NCI-H510A (cell line): ENCODE measurements at regions not wholly inside any gene's neighbourhood (a gene's known extent, or its start where the extent isn't known, plus 50 kb on each side); places are given as distances from the start of the nearest gene placed in this dataset.
"Not testable (repeated sequence)": the region's sequence is repeated elsewhere in the genome, so short reads cannot be mapped to it uniquely, and the experiment has no call there.

Source experiments
- DNase-seq: peaks from one replicate; lab custom pipeline; 2025; lab: John Stamatoyannopoulos, UW

DNA sequence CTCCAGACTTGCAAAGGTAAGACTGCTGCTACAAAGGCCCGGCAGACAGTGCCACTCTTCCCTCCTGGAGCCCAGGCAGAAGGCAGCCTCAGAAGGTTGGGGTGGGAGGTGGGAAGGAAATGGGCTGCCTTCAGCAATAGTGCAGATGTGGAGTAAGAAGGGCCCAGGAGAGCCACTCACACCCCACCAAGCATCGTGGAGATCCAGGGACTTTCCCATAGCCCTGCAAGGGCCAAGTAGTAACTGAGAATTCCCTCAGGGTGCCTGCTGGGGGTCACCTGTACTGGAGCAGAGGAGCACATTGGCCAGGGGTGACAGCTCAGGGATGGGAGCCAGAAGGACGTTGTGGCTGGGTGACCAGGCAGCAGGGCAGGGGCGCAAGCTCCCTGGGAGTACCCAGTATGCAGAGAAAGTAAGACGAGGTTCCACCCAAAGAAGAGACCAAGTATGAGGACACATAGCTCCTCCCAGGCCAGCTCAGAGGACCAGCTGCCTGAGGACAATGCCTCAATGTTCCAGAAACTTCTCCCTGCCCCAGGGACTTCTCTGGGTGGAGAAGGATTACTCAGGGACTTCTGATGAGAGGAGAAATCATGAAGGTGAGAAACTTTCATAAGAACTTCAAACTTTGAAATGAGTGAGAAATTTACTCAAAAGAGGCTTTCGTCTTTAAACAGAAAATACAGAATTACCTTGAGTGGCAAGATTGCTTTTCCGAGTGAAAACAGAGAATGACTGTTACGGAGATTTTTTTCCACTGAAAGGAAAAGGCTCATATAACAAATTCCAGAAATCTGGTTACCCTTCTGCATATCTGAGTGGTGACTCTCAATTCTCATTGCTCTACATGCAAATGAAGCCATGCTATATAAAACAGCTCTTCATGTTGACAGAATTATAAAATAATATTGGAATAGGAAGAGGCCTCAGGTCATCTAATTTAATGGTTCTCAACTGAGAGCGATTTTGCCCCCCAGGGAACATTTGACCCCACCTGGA lies 87.9 kb upstream of the TRIO start:
- DNase-seq = no peak

DNA sequence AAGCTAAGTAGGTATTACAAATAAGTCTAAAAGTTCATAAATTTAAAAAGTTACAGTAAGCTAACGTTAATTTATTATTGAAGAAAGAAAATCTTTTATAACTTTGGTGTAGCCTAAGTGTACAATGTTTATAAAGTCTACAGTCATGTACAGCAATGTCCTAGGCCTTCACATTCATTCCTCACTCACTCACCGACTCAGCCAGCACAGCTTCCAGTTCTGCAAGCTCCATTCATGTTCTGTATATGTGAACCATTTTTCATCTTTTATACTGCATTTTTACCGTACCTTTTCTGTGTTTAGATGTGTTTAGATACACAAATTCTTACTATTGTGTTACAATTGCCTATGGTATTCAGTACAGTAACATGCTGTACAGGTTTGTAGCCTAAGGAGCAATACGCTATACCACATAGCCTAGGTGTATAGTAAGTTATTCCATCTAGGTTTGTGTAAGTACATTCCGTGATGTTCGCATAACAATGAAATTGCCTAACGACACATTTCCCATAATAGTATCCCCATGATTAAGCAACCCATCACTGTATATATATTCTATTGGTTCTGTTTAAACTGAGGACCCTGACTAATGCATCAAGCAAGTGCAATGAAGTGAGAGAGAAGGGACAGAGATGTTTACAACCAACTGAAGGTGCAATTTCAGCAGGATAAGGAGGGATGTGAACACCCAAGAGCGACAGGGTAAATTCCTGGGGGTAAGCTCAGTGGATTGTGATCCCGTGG lies 88.9 kb upstream of the TRIO start:
- DNase-seq = no peak

DNA sequence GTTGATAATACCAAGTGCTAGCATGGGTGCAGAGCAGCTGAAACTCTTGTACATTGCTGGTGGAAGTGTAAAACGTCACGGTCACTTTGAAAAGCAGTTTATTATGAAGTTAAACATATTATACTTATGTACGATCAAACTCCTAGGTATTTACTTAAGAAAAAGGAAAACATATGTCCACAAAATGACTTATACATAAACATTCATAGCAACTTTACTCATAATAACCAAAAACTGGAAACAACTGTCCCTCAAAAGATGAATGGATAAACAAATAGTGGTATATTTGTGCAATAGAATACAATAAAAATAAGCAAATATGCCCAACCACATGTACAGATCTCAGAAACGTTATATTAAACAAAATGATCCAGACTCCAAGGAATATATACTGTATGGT lies 92.3 kb upstream of the TRIO start:
- no peak for DNase-seq

DNA sequence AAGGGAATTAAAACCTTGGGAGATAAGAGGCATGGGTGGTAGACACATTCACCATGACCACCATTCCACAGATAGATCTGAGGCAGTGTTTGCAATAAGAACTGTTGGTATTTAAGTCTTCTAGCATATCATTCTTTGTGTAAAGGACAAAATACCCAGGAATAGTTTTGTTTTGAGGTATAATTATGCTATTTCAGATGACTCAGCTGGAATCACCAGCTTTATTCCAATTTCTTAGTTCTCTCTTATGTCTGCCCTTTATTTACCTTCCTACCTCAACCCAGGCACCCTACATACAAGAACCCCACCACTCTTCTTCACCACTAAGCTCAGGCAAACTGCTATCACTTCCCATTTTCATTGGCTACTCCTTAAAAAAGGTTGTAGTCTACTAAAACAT lies 94.7 kb upstream of the TRIO start:
- DNase-seq = no peak

DNA sequence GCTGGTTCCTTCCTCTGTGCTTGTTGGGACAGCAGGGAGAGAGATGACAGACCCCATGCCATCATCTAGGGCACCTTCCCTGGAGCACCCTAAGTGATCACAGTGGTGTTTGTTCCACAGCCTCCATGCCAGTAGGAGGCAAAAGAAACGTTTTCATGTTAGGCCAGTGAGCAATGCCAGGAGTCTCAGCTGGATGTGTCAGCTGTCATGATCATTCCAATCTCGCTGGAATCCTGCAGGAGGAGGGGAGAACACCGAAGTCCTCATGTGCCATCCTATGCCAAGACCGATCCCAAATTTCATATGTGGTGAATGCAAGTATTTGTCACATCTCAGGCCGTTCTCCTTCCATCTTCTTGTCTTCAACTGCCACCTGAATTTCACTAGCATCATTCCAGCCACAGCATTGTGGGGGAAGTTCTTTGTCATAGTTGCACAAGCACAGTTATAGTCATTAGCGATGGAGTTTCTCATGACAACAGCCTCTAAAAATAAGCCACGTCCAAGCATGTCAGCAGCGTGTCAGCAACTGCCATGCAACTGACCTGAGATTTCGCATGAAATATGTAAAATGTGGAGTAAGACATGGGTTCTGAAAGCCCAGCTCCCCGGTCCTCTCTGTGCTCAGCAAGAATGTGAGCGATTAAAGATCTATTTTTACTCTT lies 97.2 kb upstream of the DNAH5 start:
- DNase-seq = no peak

DNA sequence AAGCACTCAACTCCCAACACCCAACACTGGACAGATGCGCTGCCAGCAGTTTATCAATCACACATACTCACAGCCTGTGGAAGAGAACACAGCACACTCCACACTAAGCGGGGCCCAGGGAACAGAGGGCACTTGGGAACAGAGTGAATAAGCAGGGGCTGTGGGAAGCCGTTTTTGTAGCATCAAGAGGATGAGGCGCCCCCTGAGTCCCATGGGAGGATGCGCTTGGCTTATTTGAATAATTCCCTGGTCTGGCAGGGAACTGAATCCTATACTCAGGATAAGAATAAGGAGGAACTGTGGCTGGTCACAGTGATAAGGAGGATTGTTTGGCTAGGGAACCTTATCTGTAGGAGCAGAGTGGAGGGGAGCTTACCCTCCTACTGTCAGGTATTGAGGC lies 96.1 kb upstream of the DNAH5 start:
- DNase-seq = no peak

DNA sequence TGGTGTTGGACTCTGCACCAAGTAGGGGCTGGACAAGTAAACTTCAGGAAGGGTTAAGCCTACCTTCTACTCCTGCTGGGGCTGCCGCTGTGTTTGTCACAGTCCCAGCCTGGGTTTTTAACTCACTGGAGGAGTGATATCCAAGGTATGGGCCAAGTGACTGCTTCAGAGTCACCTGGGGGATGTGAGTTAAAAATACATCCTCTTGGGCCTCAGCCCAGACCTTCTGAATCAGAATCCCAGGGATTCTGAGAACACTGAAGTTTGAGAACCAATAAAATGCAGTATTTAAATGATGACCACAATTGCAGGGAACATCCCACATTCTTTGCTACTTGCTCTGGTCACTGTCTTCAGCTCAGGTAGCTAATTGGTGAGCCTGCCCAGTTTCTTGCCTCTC lies 95.1 kb upstream of the DNAH5 start:
- DNase-seq = no peak

DNA sequence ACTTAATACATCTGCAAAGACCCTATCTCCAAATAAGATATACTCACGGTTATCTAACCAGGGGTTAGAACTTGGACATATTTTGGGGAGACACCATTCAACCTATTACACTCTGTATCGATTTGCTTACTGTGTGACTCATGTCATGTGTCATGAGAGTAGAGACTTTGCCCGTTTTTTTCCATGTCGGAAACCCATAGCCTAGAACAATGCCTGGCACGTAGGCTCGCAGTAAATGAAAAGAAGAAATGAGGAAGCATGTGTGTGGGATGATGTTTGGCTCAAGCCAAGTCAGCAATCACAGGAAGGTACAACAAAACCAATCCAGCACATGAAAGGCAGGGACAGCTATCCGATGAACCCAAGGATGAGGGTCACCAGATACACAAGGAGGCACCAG lies 94.6 kb upstream of the DNAH5 start:
- DNase-seq = no peak

DNA sequence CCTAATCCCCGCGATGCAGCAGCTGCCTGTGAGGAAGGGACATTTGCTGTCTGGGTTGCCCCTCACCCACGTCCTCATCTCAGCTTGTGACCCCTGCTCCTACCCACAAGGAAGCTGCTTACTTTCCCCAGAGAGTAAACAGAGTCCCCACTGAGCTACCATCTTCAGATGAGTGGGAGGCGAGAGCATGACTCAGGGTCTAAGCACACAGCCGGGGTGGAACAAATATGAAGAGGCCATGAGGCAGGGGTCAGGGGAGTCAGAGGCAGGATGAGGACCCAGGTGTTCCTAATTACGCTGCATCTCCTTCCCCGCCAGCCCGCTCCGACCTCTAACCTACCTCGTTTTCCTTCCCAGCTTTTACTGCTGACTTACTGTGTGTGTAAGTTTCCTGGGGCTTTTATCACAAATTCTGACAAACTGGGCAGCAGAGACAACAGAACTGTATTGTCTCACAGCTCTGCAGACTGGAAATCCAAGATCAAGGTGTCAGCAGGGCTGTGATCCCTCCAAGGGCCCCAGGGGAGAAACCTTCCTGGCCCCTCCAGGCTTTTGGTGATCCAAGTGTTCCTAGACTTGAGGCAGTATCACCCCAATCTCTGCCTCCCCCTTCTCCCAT lies 94.0 kb upstream of the DNAH5 start:
- no peak for DNase-seq

DNA sequence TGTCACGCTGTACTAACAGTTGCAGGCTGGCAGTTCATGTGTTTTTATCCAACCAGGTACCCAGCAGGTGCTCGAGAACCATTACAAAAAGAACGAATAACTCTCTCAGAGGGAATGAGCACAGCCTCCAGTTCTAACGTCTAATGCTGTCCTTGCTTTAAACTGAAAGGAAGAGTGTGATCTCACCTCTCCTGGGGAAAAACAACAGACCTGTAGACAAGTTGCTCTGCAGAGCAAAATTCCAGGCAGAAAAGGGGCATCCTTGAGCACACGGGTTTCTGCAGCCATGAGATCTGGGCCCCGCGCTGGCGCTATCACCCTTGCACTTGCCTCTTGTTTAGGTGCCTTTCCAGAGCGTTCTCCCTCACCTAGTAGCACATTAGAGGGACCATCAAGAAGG lies 92.5 kb upstream of the DNAH5 start:
- no peak for DNase-seq

DNA sequence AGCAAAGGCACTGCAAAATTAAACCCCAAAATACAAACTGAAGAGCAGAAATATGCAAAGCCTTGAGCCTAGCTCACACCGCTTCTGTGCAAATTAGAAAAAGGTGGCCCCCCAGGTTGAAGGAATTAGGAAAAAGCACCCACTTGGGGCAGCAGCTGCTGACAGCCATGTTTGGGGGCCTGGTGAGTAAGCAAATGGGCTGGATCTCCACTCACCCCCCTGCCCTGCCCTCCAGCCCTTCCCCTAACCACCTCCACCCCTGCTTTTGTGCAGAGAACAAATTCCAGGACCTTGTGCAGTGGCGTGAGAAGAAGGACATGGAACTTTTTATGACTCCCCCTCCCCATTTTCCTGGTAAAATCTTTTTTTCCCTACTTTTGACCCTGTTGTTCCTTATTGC lies 92.0 kb upstream of the DNAH5 start:
- no peak for DNase-seq

DNA sequence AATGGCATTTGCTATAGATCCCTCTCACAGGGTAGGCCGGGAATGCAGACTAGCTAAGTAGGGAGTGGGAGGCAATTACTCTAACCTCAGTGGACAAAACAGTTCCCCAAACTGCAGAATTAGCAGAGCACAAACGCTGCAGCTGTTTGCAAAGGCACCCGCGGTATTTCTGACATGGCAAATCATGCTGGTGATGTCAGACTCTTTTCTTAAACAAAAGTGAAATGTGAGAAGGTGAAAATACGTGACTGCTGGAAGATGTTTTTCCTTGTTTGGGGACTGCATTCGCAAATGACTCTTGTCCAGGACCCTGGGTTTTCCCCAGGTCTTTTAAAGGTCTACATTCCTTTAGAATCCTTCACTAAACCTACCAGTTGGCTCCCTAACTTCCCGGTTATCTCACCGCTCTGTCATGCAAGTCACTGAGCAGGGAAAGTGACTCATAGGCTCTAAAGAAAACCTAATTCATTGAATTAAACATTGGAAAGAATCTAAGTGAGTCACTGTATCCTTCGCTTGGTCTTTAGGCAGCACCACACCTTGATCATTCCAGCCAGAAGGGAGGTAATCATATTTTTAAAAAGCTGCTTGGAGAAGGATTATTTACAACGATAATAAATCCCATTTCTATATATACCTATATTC lies 91.5 kb upstream of the DNAH5 start:
- DNase-seq = no peak

DNA sequence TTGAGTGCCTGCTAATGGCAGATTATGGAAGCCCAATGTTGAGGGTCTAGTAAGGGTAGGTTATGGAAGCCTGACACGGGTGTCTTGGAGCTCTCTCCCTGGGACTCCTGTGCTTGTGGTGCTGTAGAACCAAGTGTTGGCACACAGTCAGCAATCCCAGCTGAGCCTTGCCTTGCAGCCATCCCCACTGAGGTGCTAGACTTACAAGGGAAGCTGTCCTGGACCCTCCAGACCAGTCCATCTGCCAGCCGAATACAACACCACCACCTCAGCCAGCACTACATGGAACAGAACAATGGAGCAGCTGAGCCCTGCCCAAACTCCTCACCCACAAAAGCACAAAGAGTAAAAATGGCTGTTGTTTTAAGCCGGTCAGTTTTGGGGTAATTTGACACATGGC lies 90.5 kb upstream of the DNAH5 start:
- no peak for DNase-seq

DNA sequence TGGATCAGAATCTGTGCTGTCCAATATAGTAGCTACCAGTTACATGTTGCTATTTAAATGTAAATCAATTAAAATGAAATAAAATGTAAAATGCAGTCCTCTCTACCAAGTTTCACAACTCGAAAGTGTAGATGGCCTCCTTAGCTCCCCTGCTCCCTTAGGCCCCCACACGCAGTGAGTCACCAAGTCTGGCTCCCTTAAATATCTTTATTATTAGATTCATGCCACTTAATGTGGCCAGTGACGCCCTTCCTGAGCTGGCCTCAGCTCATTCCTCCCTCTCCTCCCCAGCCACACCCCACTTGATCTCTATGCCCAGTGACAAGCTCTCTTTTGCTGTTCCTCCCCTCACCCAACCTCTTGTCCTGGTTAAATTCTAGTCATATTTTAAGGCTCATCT lies 88.4 kb upstream of the DNAH5 start:
- DNase-seq = no peak

DNA sequence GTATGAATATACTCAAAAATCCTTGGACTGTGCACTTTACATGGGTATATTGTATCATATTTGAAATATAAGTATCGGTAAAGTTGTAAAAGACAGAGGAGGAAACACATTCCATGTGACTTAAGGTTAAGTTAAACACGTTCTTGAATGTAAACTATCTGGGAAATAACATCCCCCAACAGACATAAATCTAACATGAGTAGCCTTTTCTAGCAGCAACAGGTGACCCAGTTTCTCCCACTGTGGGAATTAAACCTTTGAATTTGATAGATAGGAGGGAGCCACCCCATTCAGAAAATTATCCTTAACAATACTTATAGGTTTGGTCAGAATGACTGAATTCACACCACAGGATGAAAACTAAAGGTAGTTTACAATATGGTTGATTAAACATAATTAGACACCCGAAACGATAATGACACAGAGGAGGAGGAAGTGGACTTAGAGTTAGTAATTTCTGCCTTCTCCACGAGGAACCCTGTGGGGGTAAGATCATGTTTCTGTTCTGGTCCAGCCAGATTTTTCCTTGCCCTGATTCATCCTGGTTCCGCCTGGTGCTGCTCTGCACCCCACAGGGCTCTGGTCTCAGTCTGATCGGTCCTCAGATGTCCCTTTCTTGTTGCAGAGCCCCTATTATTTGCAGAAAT lies 84.6 kb upstream of the DNAH5 start:
- no peak for DNase-seq

DNA sequence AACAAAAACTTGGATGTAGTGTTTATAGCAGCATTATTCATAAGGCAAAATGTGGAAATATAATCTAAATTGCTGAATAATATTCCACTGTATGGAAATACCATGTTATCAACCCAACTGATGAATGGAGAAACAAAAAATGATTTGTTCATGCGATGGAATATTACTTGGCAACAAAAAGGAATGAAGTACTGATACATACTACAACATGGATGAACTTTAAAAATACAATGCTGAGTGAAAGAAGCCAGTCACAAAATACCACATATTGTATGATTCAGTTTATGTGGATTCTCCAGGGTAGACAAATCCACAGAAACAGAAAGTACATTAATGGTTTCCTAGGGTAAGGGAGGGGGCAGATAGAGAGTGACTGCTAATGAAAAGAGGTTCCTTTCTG lies 83.7 kb upstream of the DNAH5 start:
- no peak for DNase-seq

DNA sequence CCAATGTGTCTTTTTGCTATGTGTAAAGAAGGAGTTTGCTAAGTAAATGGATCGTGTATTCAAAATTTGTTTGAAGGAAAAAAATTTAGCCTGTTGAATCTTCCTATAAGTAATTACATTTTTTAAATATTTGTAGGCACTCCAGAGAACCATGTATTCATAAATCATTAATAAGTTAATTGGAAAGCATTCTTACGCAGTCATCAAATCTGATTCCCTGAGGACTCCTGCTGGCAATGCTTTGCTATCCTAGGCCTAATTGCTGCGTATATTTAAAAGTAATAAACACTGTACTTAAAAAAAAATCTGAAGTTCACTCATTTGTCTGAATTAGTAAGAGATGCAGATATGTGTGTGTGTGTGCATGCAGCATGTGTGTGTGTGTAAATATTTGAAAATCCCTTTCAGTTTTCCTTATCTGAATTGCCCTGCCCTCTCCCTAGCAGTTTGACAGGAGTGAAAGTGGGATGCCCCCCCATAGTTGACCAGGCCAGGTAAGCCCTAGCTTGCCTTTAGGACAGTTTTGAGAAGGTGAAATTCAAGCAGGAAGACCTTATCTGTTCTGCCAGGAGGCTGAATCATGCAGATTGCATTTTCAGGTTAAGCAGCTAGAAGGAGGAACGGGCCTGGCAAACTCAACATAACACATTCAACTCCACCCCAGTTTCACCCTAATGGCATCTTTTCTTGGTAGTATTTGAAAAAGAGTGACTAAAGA lies 81.2 kb upstream of the DNAH5 start:
- DNase-seq = no peak

DNA sequence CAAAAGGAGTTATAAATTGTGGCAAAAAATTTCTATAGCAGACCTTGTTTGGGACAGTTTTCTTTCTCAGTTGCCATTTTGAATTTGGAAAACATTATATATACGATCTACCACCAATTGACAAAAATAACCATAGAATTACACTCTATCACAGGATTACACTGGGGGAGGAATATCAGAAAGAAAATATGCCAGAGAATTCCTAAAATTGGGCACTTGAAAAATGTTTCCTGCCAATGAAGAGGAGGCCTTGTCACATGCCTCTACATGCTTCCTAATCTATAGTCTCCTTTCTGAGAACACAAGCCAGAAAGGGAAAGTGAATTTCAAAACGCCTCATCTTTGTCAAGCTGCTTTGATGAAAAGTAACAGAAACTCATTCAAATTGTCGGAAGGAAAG lies 78.5 kb upstream of the DNAH5 start:
- DNase-seq = no peak

DNA sequence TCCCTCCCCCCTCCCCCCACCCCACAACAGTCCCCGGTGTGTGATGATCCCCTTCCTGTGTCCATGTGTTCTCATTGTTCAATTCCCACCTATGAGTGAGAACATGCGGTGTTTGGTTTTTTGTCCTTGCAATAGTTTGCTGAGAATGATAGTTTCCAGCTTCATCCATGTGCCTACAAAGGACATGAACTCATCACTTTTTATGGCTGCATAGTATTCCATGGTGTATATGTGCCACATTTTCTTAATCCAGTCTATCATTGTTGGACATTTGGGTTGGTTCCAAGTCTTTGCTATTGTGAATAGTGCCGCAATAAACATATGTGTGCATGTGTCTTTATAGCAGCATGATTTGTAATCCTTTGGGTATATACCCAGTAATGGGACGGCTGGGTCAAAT lies 76.5 kb upstream of the DNAH5 start:
- not testable (repeated sequence) for DNase-seq

DNA sequence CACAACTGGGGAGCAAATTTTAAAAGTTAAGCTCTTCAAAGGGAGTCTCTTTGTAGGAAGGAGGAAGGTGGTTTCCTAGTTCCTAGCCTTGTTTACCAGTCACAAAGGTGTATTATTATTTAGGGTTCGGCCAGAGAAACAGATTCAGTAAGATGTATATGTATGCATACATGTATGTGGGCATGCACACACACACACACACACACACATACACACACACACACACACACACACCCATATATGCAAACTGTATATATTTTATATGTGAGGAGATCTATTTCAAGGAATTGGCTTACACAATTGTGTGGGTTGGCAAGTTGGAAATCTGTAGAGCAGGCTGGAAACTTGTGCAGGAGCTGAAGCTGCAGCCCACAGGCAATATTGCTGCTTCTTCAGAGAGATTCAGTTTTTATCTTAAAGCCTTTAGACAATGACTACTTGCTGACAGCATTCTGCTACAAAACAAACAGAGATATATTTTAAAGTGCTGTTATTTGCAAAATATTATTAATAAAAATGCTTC lies 75.3 kb upstream of the DNAH5 start:
- no peak for DNase-seq
